ENCODE measurements at regions not wholly inside any gene's neighbourhood (a gene's known extent, or its start where the extent isn't known, plus 50 kb on each side); places are given as distances from the start of the nearest gene placed in this dataset.
A peak's percentile ranks its signal among the peaks of the same experiment; 100 is the strongest.

GRCh38 chr6:21893793-21894192 is 300.2 kb downstream of the SOX4 start:
- CTCF ChIA-PET = no interaction called here
- no peaks in the 10 kb centered on the region for H3K9me3 ChIP-seq
- no peak for FAIRE-seq
- no peak overlapping the region for H3K4me2 ChIP-seq
- whole genome bisulfite sequencing (ENCODE audit: missing lambda C conversion rate) = 67% methylated on average over 4 of the region's 4 CpGs
- POLR2A ChIA-PET = no interaction called here
- ATAC-seq = no peak
- no peak overlapping the region for H3K4me3 ChIP-seq
- H3K4me1 ChIP-seq = peaks cover 14% of the 10 kb centered on the region
- no peak for TF ChIP-seq HOXB13 (CRISPR knock-in tag; IDR thresholded peaks at IDR 0.05; ENCODE audit: low read depth)
- no peak for TF ChIP-seq HMGXB4 (CRISPR knock-in tag; IDR thresholded peaks at IDR 0.05; ENCODE audit: borderline replicate concordance)
- TF ChIP-seq TFCP2L1 (CRISPR knock-in tag; IDR thresholded peaks at IDR 0.05) = no peak
- no peak for TF ChIP-seq FOSB (CRISPR knock-in tag; IDR thresholded peaks at IDR 0.05)
- TF ChIP-seq KDM1A (IDR thresholded peaks at IDR 0.05; ENCODE audit: low read depth) = no peak
- no peak for TF ChIP-seq HOXA7 (CRISPR knock-in tag; IDR thresholded peaks at IDR 0.05)
- TF ChIP-seq NPAS2 (CRISPR knock-in tag; IDR thresholded peaks at IDR 0.05; ENCODE audit: borderline replicate concordance) = no peak
- TF ChIP-seq HES2 (IDR thresholded peaks at IDR 0.05) = no peak
- H3K27ac ChIP-seq = 0 out of 6 replicates have a peak overlapping the region, but pooled peaks of 1 of the 2 experiments have one; percentile 5
- DNase-seq (ENCODE audit: low read depth in 1 of 2, low spot score in 1 of 2) = no peak

- Histone ChIP-seq H3K4me2 (no peak overlapping the region), H3K9me3 (no peaks in the 10 kb centered on the region), H3K4me1 (peaks cover 14% of the 10 kb centered on the region), H3K4me3 (no peak overlapping the region), H3K27ac (0 out of 6 replicates have a peak overlapping the region, but pooled peaks of 1 of the 2 experiments have one; percentile 6)
- FAIRE-seq = no peak
- 94% methylated on average over 6 of the region's 6 CpGs for WGBS (ENCODE audit: missing lambda C conversion rate)
- ChIA-PET CTCF (no interaction called here), POLR2A (no interaction called here)
- no peak for DNase-seq (ENCODE audit: low read depth in 1 of 2, low spot score in 1 of 2)
- TF ChIP-seq ZC3H11A (IDR thresholded peaks at IDR 0.05) (no peak), ELK1 (IDR thresholded peaks at IDR 0.05; ENCODE audit: low read depth, low read length) (no peak), JUNB (IDR thresholded peaks at IDR 0.05) (no peak), CBX2 (IDR thresholded peaks at IDR 0.05; ENCODE audit: borderline replicate concordance, low read depth) (no peak), ZSCAN20 (CRISPR knock-in tag; IDR thresholded peaks at IDR 0.05) (no peak), MYC (IDR thresholded peaks at IDR 0.05; ENCODE audit: borderline replicate concordance, low read length) (no peak)
- no peak for ATAC-seq
These were observed 302.0 kb downstream of the SOX4 start for GRCh38 chr6:21895555-21895954.

GRCh38 chr6:21898107-21898796 is 304.7 kb downstream of the SOX4 start:
- peak overlapping the region; percentile 37 for H3K4me2 ChIP-seq
- CTCF ChIA-PET = no interaction called here
- TF ChIP-seq E2F6 (IDR thresholded peaks at IDR 0.05; ENCODE audit: borderline replicate concordance, low read depth) (no peak), HEYL (CRISPR knock-in tag; IDR thresholded peaks at IDR 0.05) (no peak), ATOH8 (CRISPR knock-in tag; IDR thresholded peaks at IDR 0.05; ENCODE audit: low read depth) (no peak), NPAS2 (CRISPR knock-in tag; IDR thresholded peaks at IDR 0.05; ENCODE audit: borderline replicate concordance) (no peak), PHF8 (IDR thresholded peaks at IDR 0.05; ENCODE audit: borderline replicate concordance, low read depth) (no peak), GATA3 (IDR thresholded peaks at IDR 0.05; ENCODE audit: borderline replicate concordance) (no peak), HOXB13 (CRISPR knock-in tag; IDR thresholded peaks at IDR 0.05; ENCODE audit: low read depth) (no peak), RCOR1 (IDR thresholded peaks at IDR 0.05; ENCODE audit: low read depth, low read length) (no peak), ELK1 (IDR thresholded peaks at IDR 0.05; ENCODE audit: low read depth, low read length) (no peak), ZNF302 (CRISPR knock-in tag; IDR thresholded peaks at IDR 0.05) (no peak), NR3C1 (IDR thresholded peaks at IDR 0.05) (no peak), TFCP2L1 (CRISPR knock-in tag; IDR thresholded peaks at IDR 0.05) (no peak), FOXS1 (CRISPR knock-in tag; IDR thresholded peaks at IDR 0.05) (no peak), CBX8 (IDR thresholded peaks at IDR 0.05) (no peak), EP300 (IDR thresholded peaks at IDR 0.05) (no peak), HOXB5 (CRISPR knock-in tag; IDR thresholded peaks at IDR 0.05) (no peak), RNF2 (IDR thresholded peaks at IDR 0.05; ENCODE audit: borderline replicate concordance, low read depth) (no peak), JUN (IDR thresholded peaks at IDR 0.05) (no peak)

More at GRCh38 chr6:21898107-21898796, 304.7 kb downstream of the SOX4 start:
- POLR2A ChIA-PET = interaction anchor here (0.8 to 1.4 kb wide), 3 partner anchors 11 to 215 kb away, joined by 3 to 5 read pairs (median 3); no protein-coding TSS in a partner anchor
- H3K4me1 ChIP-seq = peaks cover 25% of the 10 kb centered on the region
- peak in 1 of 2 experiments; percentile 37; a peak in 1 of 6 replicates for ATAC-seq
- DNase-seq (ENCODE audit: low read depth in 1 of 2, low spot score in 1 of 2) = no peak
- FAIRE-seq = no peak
- WGBS (ENCODE audit: missing lambda C conversion rate) = 60% methylated on average over 5 of the region's 5 CpGs
- H3K4me3 ChIP-seq = no peak overlapping the region
- H3K27ac ChIP-seq = peak overlapping the region; percentile 54 to 56
- H3K9me3 ChIP-seq = no peaks in the 10 kb centered on the region

Measured in A549 (cell line).